WI38 (cell line): ENCODE measurements at regions not wholly inside any gene's neighbourhood (a gene's known extent, or its start where the extent isn't known, plus 50 kb on each side); places are given as distances from the start of the nearest gene placed in this dataset.

ENCODE experiments used
- H3K4me3 ChIP-seq: 2 replicates; pipeline ENCODE4 v1.5.1; 2011; ENCODE audit warnings: low read depth, mild to moderate bottlenecking, control low read depth, low read length
- TF ChIP-seq, protein P1 (sequence below): IDR thresholded peaks from 2 replicates; pipeline ENCODE4 v1.5.1; 2012; ENCODE audit warnings: low read depth, mild to moderate bottlenecking, control low read depth, low read length

DNA sequence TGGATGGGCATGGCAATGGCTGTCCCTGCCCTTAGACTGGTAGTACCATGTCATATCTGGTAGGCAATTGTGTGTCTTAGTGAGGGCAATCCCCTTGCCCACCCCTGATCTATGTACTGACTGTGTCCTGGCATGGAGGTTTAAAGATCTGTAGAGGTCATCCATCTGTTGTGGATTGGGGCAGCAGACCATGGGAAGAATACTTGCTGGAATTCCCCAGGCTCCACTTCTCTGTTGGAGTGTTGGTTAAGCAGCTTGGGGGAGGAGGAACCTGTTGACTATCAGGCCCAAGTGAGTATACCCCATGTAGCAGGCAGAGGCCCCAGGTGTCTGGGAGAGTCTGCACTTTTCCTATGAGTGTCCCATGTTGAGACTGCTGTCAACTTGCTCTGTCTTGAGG is 246.7 kb upstream of the DIPK2B start:
- TF ChIP-seq, protein P1, sequence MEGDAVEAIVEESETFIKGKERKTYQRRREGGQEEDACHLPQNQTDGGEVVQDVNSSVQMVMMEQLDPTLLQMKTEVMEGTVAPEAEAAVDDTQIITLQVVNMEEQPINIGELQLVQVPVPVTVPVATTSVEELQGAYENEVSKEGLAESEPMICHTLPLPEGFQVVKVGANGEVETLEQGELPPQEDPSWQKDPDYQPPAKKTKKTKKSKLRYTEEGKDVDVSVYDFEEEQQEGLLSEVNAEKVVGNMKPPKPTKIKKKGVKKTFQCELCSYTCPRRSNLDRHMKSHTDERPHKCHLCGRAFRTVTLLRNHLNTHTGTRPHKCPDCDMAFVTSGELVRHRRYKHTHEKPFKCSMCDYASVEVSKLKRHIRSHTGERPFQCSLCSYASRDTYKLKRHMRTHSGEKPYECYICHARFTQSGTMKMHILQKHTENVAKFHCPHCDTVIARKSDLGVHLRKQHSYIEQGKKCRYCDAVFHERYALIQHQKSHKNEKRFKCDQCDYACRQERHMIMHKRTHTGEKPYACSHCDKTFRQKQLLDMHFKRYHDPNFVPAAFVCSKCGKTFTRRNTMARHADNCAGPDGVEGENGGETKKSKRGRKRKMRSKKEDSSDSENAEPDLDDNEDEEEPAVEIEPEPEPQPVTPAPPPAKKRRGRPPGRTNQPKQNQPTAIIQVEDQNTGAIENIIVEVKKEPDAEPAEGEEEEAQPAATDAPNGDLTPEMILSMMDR: no peak
- H3K4me3 ChIP-seq: no peak overlapping the region

- no peak overlapping the region for H3K4me3 ChIP-seq
- TF ChIP-seq, protein P1: no peak
These were observed 245.2 kb upstream of the DIPK2B start for GRCh38 chrX:45445745-45446412.

DNA sequence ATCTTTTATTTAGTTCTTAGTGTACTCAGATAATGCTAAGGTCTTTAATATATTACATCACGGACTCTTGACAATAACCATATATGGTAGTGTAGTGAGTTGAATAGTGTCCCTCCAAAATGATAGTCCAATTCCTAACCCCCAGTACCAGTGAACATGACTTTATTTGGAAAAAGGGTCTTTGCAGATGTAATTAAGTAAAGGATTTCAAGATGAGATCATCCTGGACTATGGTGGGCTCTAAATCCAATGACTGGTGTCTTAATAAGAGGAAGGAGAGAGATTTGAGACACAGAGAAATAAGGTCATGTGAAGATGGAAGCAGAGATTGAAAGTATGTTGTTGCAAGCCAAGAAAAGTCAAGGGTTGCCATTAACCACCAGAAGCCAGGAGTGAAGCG is 236.5 kb upstream of the DIPK2B start:
- TF ChIP-seq, protein P1: no peak
- H3K4me3 ChIP-seq: no peak overlapping the region

GRCh38 chrX:45435481-45435880 is 234.8 kb upstream of the DIPK2B start:
- no peak overlapping the region for H3K4me3 ChIP-seq
- TF ChIP-seq, protein P1: no peak

GRCh38 chrX:45434231-45434630 is 233.6 kb upstream of the DIPK2B start:
- TF ChIP-seq, protein P1: no peak
- no peak overlapping the region for H3K4me3 ChIP-seq

DNA sequence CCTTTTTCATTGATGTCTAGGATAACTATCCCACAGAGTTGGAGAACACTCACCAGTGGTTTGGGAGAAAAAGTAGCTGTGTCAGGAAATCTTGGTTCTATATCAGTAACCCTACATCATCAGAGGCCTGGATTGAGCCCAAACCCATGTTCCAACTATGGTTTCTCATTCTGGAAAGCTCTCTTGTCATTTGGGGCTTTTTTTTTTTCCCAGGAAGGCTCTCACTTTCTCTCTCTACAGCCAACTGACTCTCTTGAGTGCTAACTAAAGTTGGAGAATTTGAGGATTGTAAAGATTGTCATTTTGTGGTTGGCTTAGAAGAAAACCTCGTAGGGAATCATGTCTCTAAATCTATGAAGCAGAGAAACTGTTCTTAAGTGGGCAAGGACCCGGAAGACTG is 228.2 kb upstream of the DIPK2B start:
- TF ChIP-seq, protein P1: no peak
- no peak overlapping the region for H3K4me3 ChIP-seq

- H3K4me3 ChIP-seq: no peak overlapping the region
- TF ChIP-seq, protein P1: no peak
These were observed 223.7 kb upstream of the DIPK2B start for GRCh38 chrX:45424326-45424725.
